ENCODE measurements at regions not wholly inside any gene's neighbourhood (a gene's known extent, or its start where the extent isn't known, plus 50 kb on each side); places are given as distances from the start of the nearest gene placed in this dataset.
A peak's percentile ranks its signal among the peaks of the same experiment; 100 is the strongest.
"Not testable (repeated sequence)": the region's sequence is repeated elsewhere in the genome, so short reads cannot be mapped to it uniquely, and the experiment has no call there.

- not testable (repeated sequence) for DNase-seq
Observed at GRCh38 chr9:39018107-39018506, 269.9 kb downstream of the CNTNAP3 start.

GRCh38 chr9:39015178-39015577 lies 272.8 kb downstream of the CNTNAP3 start:
- not testable (repeated sequence) for DNase-seq

DNA sequence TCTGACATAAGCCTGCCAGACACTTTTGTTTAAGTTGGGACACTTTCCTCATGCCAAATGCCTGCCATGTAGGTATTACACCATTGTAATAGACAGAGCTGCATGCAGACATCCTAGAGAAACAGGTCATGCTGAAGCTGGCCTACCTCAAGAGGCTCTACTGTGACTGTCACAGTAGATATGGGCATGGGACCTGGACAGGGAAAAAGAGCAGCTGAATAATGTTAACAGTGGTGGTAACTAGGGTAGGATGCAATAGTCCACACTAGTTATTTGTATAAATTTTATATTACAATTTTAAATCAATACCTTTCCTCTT lies 273.2 kb downstream of the CNTNAP3 start:
- DNase-seq, result peak; percentile 21

GRCh38 chr9:39014096-39014804 lies 273.7 kb downstream of the CNTNAP3 start:
- DNase-seq, result not testable (repeated sequence)

- DNase-seq, result not testable (repeated sequence)
Observed at GRCh38 chr9:39009743-39010142, 278.2 kb downstream of the CNTNAP3 start.

- DNase-seq, result not testable (repeated sequence)
Observed at GRCh38 chr9:39009343-39009742, 278.6 kb downstream of the CNTNAP3 start.

DNA sequence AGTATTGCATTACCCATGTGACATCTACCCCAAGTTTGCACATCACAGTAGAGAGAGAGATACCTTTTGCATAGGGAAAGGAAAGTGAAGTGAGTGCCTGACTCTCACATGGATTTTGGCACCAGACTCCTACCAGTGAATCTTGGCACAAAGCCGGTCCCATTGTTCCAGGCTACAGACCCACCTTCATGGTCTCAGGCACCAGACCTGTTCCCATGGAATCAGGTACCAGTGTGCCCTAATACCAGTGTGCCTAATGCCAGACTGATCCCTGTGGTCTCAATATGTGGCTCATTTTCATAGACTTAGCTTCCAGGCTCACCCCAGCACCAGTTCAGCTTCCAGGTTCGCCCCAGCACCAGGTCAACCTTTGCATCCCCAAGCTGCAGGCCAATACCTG lies 279.1 kb downstream of the CNTNAP3 start:
- not testable (repeated sequence) for DNase-seq

GRCh38 chr9:39005736-39006135 lies 282.2 kb downstream of the CNTNAP3 start:
- not testable (repeated sequence) for DNase-seq

- not testable (repeated sequence) for DNase-seq
Observed at GRCh38 chr9:39001085-39001593, 281.2 kb upstream of the FAM240B start.

GRCh38 chr9:38999277-38999676 lies 279.3 kb upstream of the FAM240B start:
- not testable (repeated sequence) for DNase-seq

DNA sequence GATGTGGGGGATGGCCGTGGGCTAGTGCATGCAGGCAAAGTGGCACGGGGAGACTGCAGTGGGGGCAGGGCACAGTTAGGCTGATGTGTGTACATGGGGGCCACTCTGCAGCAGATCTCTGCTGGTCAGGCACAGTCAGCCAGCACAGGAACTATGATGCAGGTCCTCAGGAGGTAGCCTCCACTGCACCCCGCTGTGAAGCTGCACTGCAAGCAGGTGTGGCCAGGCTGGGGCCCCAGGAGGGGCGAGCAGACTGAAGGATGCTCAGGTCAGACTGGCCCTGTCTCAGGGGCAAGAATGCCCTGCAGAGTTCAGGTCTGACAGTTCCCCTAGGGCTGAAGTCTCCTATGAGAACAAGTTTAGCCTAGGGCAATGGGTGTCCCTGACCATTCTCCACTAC lies 273.8 kb upstream of the FAM240B start:
- not testable (repeated sequence) for DNase-seq

- not testable (repeated sequence) for DNase-seq
Observed at GRCh38 chr9:38993156-38993555, 273.2 kb upstream of the FAM240B start.

GRCh38 chr9:38978734-38979133 lies 258.8 kb upstream of the FAM240B start:
- not testable (repeated sequence) for DNase-seq

DNA sequence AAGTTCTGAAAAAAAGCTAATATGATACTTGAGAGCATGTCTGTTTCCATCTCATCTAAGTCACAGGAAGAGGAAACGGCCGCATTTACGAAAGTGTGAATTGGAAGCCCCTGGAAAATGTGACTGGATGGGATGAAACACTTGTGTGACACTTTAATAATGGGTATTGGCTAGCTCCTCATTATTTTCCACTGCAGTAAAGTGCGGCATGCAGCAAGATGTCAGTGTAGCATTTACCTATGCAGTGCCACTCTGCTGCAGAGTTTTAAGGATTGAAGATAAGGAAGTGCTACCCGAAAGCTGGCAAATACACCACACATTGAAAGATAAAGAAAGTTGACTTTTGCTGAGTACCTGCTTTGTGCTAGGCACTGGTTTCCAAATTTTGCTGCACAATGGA lies 249.5 kb upstream of the FAM240B start:
- not testable (repeated sequence) for DNase-seq

DNA sequence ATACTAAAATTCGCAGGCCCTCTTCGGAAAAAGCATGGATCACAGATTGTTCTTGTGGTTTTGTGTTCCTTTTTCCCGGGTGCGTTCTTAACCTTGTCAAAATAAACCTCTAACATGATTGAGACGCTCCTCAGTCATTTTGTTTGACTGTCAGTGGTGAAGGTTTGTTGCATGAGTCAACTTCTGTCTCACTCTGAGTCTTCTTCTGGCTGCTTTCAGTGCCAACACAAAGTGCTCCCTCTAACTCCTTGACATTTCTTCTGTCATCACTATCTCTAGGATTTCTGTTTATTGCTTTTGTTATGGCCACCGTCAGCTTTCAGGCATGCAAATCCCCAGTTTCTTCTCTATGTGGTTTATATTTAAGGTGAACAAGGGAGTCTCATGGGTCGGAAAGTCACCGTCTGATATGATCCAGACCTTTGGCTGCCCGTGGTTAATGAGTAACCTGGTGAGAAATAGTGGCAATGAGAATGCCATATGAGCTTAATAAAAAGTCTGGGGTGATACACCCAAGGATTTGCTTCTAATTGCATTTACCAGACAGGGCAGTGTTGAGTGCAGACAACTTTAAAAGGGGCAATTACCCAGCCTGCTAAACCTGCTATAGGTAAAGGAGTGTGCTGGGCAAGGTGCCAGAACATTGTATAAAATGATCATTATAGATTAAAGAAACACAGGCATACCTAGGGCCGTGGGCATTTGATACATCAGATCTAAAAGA lies 248.9 kb upstream of the FAM240B start:
- DNase-seq, result not testable (repeated sequence)

- DNase-seq, result not testable (repeated sequence)
Observed at GRCh38 chr9:38967866-38968265, 247.9 kb upstream of the FAM240B start.

- not testable (repeated sequence) for DNase-seq
Observed at GRCh38 chr9:38967285-38967684, 247.4 kb upstream of the FAM240B start.

DNA sequence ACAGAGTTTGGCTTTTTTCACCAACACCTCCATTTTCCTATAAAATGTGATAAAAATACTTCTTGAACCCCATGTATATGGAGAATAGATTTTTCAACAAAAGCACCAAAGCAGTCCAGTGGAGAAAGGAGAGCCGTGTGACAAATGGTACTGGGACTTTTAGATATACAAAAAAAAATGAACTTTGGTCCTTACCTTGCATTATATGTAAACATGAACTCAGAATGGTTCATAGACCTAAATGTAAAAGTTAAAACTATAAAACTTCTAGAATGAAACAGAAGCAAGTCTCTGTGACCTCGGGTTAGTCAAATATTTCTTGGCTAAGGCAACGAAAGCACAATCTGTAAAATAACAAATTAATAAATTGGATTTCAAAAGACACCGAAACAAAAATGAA lies 239.9 kb upstream of the FAM240B start:
- DNase-seq, result not testable (repeated sequence)

- DNase-seq, result not testable (repeated sequence)
Observed at GRCh38 chr9:38955837-38956236, 235.9 kb upstream of the FAM240B start.

- not testable (repeated sequence) for DNase-seq
Observed at GRCh38 chr9:38952715-38953341, 232.9 kb upstream of the FAM240B start.

GRCh38 chr9:38945929-38946570 lies 226.1 kb upstream of the FAM240B start:
- not testable (repeated sequence) for DNase-seq

GRCh38 chr9:38944881-38945449 lies 225.0 kb upstream of the FAM240B start:
- DNase-seq, result not testable (repeated sequence)

GRCh38 chr9:38940501-38940900 lies 220.6 kb upstream of the FAM240B start:
- not testable (repeated sequence) for DNase-seq
